T-helper 17 cell (primary cell): ENCODE measurements at regions not wholly inside any gene's neighbourhood (a gene's known extent, or its start where the extent isn't known, plus 50 kb on each side); places are given as distances from the start of the nearest gene placed in this dataset.

Experiments
- ATAC-seq: fragments of 150-1000 bp; cut with Tn5 transposase; 2 replicates; pipeline ENCODE4 v1.10.0; 2021; ENCODE audit warnings: mild to moderate bottlenecking, moderate library complexity
- DNase-seq, 3 donors: peaks; one replicate each; pipeline versions ENCODE4 v3.0.0 to v3.0.0-alpha.2; 2020 to 2021
- H3K9me3 ChIP-seq: one replicate; pipeline ENCODE4 v1.7.0; 2013; ENCODE audit warnings: low read length, mild to moderate bottlenecking; ENCODE audit not compliant: control insufficient read depth, poor library complexity, severe bottlenecking
- H3K27ac Mint-ChIP-seq: one replicate; pipeline ENCODE4 v1.8.0; 2022; ENCODE audit warnings: mild to moderate bottlenecking, moderate library complexity, mixed read lengths
- H3K27me3 Mint-ChIP-seq: one replicate; pipeline ENCODE4 v1.8.0; 2022; ENCODE audit warnings: mixed read lengths
- H3K36me3 Mint-ChIP-seq: one replicate; pipeline ENCODE4 v1.8.0; 2022; ENCODE audit warnings: low read depth, mixed read lengths
- H3K4me1 Mint-ChIP-seq: one replicate; pipeline ENCODE4 v1.8.0; 2022; ENCODE audit warnings: mild to moderate bottlenecking, mixed read lengths
- H3K4me3 Mint-ChIP-seq: one replicate; pipeline ENCODE4 v1.8.0; 2022; ENCODE audit warnings: mild to moderate bottlenecking, moderate library complexity, mixed read lengths

DNA sequence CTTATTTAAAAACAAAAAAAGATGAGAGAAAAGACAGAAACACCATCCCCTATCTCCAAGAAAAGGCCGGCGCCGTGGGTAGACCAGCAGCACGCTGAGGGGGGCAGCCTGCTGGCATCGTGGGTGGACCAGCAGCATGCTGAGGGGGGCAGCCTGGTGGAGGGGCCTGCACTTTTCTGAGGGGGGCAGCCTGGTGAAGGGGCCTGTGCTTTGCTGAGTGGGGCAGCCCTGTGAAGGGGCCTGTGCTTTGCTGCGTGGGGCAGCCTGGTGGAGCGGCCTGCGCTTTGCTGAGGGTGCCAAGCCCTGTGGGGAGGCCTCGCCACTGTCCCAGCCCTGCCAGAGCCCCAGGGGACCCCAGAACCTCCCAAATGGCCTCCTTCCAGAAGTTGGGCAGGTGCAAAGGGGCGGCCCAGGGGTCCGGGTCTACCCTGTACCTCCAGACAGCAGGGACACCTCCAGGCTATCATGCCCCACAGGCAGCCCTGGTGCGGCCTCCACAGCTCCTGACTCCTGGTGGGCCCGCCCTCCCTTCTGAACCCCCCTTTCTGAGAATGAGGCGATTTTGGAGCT lies 1185.7 kb downstream of the BRD1 start:
- H3K27me3 Mint-ChIP-seq, result peaks cover 5% of the 10 kb centered on the region
- no peaks in the 10 kb centered on the region for H3K36me3 Mint-ChIP-seq
- ATAC-seq (no peak), DNase-seq (no peak)
- H3K4me3 Mint-ChIP-seq, result no peak overlapping the region
- no peak overlapping the region for H3K27ac Mint-ChIP-seq
- H3K9me3 ChIP-seq, result no peaks in the 10 kb centered on the region
- no peaks in the 10 kb centered on the region for H3K4me1 Mint-ChIP-seq

DNA sequence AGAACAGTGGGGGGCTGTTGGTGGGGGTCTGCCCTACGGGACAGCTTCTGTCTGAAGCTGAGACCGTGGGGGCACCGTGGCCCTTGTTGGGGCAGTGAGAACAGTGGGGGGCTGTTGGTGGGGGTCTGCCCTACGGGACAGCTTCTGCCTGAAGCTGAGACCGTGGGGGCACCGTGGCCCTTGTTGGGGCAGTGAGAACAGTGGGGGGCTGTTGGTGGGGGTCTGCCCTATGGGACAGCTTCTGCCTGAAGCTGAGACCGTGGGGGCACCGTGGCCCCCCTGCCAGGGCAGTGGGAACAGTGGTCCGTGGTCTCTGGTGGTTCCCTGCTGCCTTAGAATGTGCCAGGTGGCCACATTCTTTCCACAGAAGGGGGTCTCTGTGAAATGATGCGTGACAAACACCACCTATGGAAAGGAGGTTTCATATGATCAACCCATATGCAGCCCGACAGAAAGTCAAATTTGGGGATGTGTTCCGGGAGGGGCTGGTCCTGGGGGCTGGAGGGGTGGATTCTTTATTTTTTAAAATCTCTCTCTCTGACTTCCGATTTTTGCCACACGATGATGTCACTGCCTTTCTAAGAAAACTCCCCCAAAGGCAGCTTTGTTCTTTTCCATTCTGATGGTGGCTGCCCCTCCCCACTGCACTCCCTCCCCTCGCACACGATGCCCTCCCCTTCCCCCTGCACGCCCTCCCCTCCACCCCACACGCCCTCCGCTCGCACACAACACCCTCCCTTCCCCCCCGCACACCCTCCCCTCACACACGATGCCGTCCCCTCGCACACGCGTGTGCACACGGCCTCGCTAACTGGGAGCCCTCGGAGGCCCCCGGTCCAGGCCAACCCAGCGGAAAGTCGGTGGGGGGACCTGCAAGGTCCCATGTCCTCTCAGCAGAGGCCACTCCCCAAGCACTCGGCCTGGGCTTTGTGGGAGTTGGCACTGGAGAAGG lies 1186.5 kb downstream of the BRD1 start:
- H3K9me3 ChIP-seq, result no peaks in the 10 kb centered on the region
- peaks cover 5% of the 10 kb centered on the region for H3K27me3 Mint-ChIP-seq
- no peaks in the 10 kb centered on the region for H3K36me3 Mint-ChIP-seq
- H3K4me3 Mint-ChIP-seq, result no peak overlapping the region
- H3K27ac Mint-ChIP-seq, result no peak overlapping the region
- ATAC-seq, result no peak
- peaks cover 2% of the 10 kb centered on the region for H3K4me1 Mint-ChIP-seq
- no peak for DNase-seq

DNA sequence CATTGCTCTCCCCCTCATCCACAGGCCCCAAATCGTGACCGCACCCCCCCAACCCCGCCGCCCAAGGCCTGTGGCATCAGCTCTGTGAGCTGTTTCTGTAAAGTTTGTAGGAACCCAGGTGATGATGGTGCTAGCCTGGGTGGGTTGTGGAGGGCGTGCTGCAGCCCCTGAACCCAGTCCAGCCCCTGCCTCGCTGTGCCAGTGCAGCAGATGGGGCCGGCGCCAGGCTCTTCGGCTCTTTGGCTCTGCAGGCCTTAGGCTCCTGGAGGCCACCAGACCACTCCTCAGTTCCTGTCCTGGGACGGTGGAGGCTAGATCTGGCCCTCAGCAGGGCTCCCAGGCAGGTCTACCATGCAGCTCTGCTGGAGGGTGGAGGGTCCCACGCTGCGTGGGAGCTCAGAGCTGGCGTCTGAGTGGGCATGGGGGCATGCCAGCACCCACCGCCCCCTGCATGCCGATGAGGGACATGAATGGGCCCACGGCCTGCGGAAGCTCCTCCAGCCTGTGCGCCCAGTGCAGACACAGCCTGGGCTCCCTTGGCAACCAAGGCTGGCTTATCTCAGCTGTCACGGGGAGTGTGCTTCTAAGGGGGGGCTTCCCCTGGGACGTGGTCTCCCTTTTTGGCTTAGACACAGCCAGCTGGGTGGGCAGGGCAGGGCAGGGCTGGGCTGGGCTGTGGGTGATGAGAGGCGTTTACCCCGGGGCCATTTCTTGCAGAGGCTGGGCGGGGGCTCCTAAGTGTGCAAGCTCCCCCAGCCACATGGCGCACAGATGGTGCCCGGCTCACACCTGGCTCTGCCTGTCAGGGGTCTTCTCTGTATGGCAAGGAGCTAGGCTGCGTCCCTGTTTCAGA lies 1187.6 kb downstream of the BRD1 start:
- Mint-ChIP-seq H3K27ac (no peak overlapping the region), H3K4me3 (no peak overlapping the region)

DNA sequence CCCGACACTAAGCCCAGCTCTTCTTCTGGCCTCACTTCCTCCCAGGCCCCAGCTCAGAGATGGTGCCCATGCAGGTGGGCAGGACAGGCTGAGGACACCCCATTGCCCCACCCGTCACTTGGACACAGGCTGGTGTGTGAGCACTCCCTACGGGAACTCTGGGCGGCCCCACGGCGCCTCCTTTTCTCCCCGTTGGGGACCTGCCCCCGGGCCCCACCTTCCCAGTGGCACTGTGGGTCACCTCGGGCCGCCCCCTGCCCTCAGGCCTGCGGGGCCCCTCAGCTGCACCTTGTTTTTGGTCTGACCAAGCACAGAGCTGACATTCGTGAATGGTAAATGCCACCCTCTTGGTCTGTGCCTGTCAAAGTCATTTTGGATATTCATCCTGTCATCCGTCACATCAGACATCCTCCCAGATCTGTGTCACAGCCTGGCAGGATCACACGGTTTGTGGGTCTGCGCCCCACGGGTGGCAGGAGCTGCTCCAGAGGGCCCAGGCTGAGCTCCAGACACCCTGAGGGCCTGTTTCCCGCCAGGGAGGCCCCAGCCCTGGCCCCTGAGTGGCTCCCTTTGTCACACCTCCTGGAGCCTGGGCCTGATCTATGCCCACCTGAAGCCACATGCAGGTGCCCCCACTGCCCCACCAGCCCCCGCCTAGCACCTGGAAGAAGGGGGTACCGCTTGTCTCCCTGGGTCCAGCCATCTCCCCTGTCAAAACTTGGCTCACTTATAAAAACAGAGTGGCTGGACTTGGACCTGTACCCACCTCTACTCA lies 1188.5 kb downstream of the BRD1 start:
- no peaks in the 10 kb centered on the region for H3K9me3 ChIP-seq
- no peak for DNase-seq
- Mint-ChIP-seq H3K4me3 (no peak overlapping the region), H3K4me1 (peaks cover 2% of the 10 kb centered on the region), H3K36me3 (no peaks in the 10 kb centered on the region), H3K27ac (no peak overlapping the region), H3K27me3 (peaks cover 5% of the 10 kb centered on the region)
- ATAC-seq, result no peak

More for the DNA sequence above, 1187.6 kb downstream of the BRD1 start:
- Mint-ChIP-seq H3K36me3 (no peaks in the 10 kb centered on the region), H3K4me1 (peaks cover 2% of the 10 kb centered on the region), H3K27me3 (peaks cover 5% of the 10 kb centered on the region)
- ATAC-seq (no peak), DNase-seq (no peak)
- no peaks in the 10 kb centered on the region for H3K9me3 ChIP-seq

DNA sequence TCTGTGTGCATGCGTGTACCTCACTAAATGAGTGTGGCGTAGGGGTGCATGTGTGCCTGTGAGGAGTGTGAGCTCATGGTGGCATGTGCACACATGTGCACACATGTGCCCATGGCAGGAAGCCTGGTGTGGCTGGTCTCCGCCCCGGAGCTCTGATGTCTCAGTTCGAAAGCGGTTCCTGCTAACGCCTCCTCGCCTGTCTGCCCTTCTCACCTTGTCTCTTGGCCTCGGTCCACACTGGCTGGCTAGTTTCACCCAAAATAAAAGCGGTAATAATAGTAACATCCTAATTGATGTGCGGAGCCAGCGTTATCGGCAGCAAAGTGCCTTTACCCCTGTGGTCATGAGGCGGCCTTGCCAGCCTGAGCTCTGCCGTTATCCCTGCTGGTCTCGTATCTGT lies 1190.4 kb downstream of the BRD1 start:
- no peak for DNase-seq
- ATAC-seq, result no peak
- H3K36me3 Mint-ChIP-seq, result no peaks in the 10 kb centered on the region
- peaks cover 2% of the 10 kb centered on the region for H3K4me1 Mint-ChIP-seq
- H3K27ac Mint-ChIP-seq, result no peak overlapping the region
- no peaks in the 10 kb centered on the region for H3K9me3 ChIP-seq
- no peak overlapping the region for H3K4me3 Mint-ChIP-seq
- peaks cover 11% of the 10 kb centered on the region for H3K27me3 Mint-ChIP-seq

DNA sequence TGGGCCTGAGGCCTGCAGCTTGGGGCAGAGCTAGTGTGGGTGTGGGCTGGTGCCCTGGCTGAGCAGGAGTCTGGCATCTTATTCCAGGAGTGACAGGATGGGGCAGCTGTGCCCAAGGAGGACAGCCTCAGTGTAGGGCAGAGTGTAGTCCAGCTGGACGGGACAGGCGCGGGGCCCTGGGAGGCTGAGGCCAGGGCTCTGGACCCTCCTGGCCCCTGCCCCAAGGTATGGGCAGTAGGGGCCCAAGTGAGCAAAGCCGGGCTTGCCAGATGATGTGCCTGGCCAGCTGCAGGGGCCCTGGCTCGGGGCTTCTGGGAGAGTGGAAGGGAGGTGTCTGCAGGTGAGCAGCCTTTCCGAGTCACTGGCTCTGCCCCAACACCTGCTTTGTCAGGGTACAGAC lies 1190.9 kb downstream of the BRD1 start:
- Mint-ChIP-seq H3K36me3 (no peaks in the 10 kb centered on the region), H3K4me3 (no peak overlapping the region)

DNA sequence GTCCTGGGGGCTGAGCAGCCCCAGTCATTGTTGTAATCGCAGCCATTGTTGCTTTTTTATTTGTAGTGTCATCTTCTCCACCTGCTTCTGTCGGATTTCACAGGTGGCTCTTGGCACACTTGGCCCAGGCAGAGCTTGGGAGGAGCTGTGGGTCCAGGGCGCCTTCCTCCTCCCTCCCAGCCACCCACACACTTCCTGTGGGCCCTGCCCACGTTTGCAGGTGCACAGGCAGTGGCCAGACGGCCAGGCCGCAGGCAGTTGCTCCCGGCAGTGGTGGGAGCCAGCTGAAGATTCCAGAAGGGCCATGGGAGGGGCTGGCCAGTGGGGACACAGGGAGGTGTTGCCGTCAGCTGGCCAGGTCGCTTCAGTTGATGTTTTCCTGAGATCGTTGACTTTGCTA lies 1191.9 kb downstream of the BRD1 start:
- DNase-seq (no peak), ATAC-seq (no peak)
- Mint-ChIP-seq H3K27me3 (peaks cover 13% of the 10 kb centered on the region), H3K4me3 (no peak overlapping the region), H3K27ac (no peak overlapping the region), H3K4me1 (peaks cover 2% of the 10 kb centered on the region), H3K36me3 (no peaks in the 10 kb centered on the region)
- H3K9me3 ChIP-seq, result no peaks in the 10 kb centered on the region

More for the DNA sequence above, 1190.9 kb downstream of the BRD1 start:
- peaks cover 2% of the 10 kb centered on the region for H3K4me1 Mint-ChIP-seq
- no peak for ATAC-seq
- no peak for DNase-seq
- no peaks in the 10 kb centered on the region for H3K9me3 ChIP-seq
- H3K27ac Mint-ChIP-seq, result no peak overlapping the region
- peaks cover 13% of the 10 kb centered on the region for H3K27me3 Mint-ChIP-seq

DNA sequence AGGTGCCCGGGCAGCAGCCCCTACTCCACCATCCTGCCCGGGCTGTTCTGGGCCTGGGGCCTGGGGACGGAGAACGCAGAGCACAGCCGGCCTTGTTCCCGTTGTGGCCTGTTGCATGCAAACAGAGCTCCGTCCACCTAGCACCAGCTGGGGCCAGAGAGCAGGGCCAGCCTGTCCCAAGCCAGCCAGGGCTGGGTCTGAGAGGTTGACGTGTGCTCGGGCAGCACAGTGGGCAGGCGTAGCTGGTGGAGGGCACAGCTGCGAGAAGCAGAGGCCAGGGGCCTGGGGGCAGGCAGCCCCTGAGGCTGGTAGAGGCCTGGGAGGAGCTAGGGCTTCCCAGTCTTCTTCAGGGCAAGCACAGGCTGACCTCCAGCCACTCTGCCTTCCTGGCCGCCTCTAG lies 1192.6 kb downstream of the BRD1 start:
- DNase-seq (no peak), ATAC-seq (no peak)
- Mint-ChIP-seq H3K27ac (no peak overlapping the region), H3K36me3 (no peaks in the 10 kb centered on the region), H3K4me1 (peaks cover 2% of the 10 kb centered on the region), H3K27me3 (peaks cover 13% of the 10 kb centered on the region), H3K4me3 (no peak overlapping the region)
- H3K9me3 ChIP-seq, result no peaks in the 10 kb centered on the region

DNA sequence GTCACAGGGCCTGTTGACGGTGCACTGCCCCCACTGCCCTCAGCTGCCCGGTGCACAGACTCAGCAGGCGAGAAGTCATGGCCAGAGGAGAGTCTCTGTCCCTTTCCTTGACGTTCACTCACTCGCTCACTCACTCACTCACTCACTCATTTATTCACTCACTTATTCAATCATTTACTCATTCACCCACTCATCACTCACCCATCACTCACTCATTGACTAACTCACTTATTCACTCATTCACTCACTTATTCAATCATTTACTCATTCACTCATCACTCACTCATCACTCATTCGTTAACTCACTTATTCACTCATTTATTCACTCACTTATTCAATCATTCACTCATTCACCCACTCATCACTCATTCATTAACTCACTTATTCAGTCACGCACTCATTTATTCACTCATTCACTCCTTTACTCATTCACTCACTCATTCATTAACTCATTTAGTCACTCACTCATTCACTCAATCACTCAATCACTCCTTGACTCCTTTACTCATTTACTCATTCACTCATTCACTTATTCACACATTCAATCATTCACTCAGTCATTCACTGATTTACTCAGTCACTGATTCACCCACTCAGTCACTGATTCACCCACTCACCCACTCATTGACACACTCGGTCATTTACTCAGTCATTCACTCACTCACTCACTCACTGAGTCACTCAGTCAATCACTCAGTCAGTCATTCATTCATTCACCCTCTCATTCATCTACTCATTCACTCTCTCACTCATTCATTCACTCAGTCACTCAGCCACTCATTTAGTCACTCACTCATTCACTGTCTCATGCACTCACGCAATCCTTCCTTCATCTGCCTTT lies 1193.5 kb downstream of the BRD1 start:
- H3K27ac Mint-ChIP-seq, result no peak overlapping the region
- no peaks in the 10 kb centered on the region for H3K9me3 ChIP-seq
- DNase-seq, result no peak
- peaks cover 9% of the 10 kb centered on the region for H3K27me3 Mint-ChIP-seq
- ATAC-seq, result no peak
- H3K4me3 Mint-ChIP-seq, result no peak overlapping the region
- H3K36me3 Mint-ChIP-seq, result no peaks in the 10 kb centered on the region
- peaks cover 2% of the 10 kb centered on the region for H3K4me1 Mint-ChIP-seq

DNA sequence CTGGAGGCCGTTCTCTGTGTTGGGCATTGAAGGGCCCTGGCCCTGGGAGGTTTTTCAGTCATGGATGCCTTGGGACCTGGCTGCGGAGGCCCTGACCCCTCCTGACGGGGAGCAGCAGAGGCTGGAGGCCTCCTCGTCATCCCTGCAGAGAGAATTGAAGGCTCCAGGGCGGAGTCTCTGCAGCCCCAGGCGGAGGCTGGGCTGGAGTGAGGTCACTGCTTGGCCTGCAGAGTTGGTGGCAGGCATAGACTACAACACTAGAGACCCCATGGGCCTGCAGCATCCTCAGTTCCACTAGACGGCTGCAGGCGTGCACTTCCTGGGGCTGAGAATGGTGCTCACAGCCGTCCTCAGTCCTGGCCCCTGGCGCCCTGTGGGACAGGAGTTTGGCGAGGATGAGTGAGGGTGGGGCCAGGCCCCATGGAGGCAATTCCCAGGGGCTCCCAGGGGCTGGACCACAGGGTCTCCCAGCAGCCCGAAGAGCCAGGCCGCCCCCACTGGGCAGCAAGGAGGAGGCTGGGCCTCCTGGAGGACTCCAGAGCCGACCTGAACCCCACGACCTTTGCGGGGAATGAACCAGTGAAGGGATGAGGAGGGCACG lies 1194.9 kb downstream of the BRD1 start:
- no peak overlapping the region for H3K4me3 Mint-ChIP-seq
- H3K9me3 ChIP-seq, result no peaks in the 10 kb centered on the region
- peaks cover 8% of the 10 kb centered on the region for H3K27me3 Mint-ChIP-seq
- no peak for DNase-seq
- H3K36me3 Mint-ChIP-seq, result no peaks in the 10 kb centered on the region
- ATAC-seq, result no peak
- no peak overlapping the region for H3K27ac Mint-ChIP-seq
- peaks cover 2% of the 10 kb centered on the region for H3K4me1 Mint-ChIP-seq

DNA sequence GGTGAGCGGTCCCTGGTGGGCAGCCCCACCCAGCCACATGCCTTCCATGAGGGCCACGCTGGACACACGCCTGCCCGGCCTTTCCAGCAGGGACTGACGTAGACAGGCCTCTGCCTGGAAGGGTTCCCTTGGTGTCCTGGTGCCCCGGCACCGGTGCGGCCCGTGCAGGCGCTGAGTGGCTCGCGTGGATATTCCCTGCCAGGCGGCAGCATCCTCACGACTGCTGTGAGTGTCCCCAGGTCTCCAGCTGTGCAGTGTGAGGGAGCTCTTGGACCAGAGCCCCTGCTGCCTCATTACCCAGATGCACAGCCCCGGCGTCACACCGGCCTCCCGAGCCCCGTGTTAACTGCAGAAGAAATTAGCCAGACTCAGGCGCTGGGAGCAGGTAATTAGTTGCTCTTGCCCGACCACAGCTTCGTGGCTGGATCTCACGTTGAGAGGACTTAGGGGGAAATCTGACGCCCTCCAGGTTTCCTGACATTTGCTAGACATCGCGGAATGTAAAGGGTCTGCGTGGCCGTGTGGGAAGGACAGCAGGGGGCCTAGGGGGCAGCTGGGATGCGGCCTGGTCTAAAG lies 1196.3 kb downstream of the BRD1 start:
- H3K9me3 ChIP-seq, result no peaks in the 10 kb centered on the region
- ATAC-seq (no peak), DNase-seq (no peak)
- H3K27me3 Mint-ChIP-seq, result peaks cover 13% of the 10 kb centered on the region
- no peaks in the 10 kb centered on the region for H3K36me3 Mint-ChIP-seq
- no peak overlapping the region for H3K4me3 Mint-ChIP-seq
- H3K4me1 Mint-ChIP-seq, result peaks cover 2% of the 10 kb centered on the region
- no peak overlapping the region for H3K27ac Mint-ChIP-seq
